ENCODE measurements at regions not wholly inside any gene's neighbourhood (a gene's known extent, or its start where the extent isn't known, plus 50 kb on each side); places are given as distances from the start of the nearest gene placed in this dataset.

GRCh38 chr5:63473335-63473967, 488.8 kb downstream of the HTR1A start:
- no peak for ATAC-seq
- Mint-ChIP-seq H3K27me3 (ENCODE audit: low read depth) (no peaks in the 10 kb centered on the region), H3K9me3 (peaks cover 6% of the 10 kb centered on the region), H3K4me1 (no peaks in the 10 kb centered on the region), H3K4me3 (no peak overlapping the region), H3K36me3 (peaks cover 5% of the 10 kb centered on the region), H3K27ac (no peak overlapping the region)
- no peak for DNase-seq (ENCODE audit: low spot score)
- TF ChIP-seq GRHL2 (CRISPR knock-in tag; IDR thresholded peaks at IDR 0.05; ENCODE audit: insufficient replicate concordance, severe bottlenecking) (no peak), ZNF512 (CRISPR knock-in tag; IDR thresholded peaks at IDR 0.05; ENCODE audit: borderline replicate concordance) (no peak), TCF7 (CRISPR knock-in tag; IDR thresholded peaks at IDR 0.05; ENCODE audit: low read depth) (no peak), FOXK1 (CRISPR knock-in tag; IDR thresholded peaks at IDR 0.05) (no peak), NR3C1 (CRISPR knock-in tag; conservative IDR thresholded peaks at IDR 0.05; ENCODE audit: low read depth) (no peak), SOX15 (CRISPR knock-in tag; IDR thresholded peaks at IDR 0.05) (no peak), MLX (CRISPR knock-in tag; IDR thresholded peaks at IDR 0.05) (no peak), ZMAT4 (CRISPR knock-in tag; IDR thresholded peaks at IDR 0.05) (no peak), CBFB (CRISPR knock-in tag; IDR thresholded peaks at IDR 0.05; ENCODE audit: low read depth) (no peak), ZNF317 (CRISPR knock-in tag; IDR thresholded peaks at IDR 0.05; ENCODE audit: borderline replicate concordance, low read depth) (no peak), ZNF219 (CRISPR knock-in tag; IDR thresholded peaks at IDR 0.05; ENCODE audit: borderline replicate concordance) (no peak), USF1 (CRISPR knock-in tag; IDR thresholded peaks at IDR 0.05) (no peak), ZSCAN18 (CRISPR knock-in tag; IDR thresholded peaks at IDR 0.05) (no peak), ELF4 (CRISPR knock-in tag; IDR thresholded peaks at IDR 0.05; ENCODE audit: low read depth) (no peak), STAT6 (CRISPR knock-in tag; conservative IDR thresholded peaks at IDR 0.05; ENCODE audit: low read depth) (no peak), CDX4 (CRISPR knock-in tag; IDR thresholded peaks at IDR 0.05; ENCODE audit: borderline replicate concordance) (no peak), ZNF425 (CRISPR knock-in tag; conservative IDR thresholded peaks at IDR 0.05) (no peak), USF2 (CRISPR knock-in tag; IDR thresholded peaks at IDR 0.05) (no peak), IRF2 (CRISPR knock-in tag; IDR thresholded peaks at IDR 0.05; ENCODE audit: borderline replicate concordance, low read depth) (no peak)
- CTCF ChIA-PET = no interaction called here
- POLR2A ChIA-PET = no interaction called here
